Activated T-cell treated with anti-CD3 and anti-CD28 coated beads, Interleukin-2, amount 50 U/mL, for 24 hours (primary cell): ENCODE measurements at regions not wholly inside any gene's neighbourhood (a gene's known extent, or its start where the extent isn't known, plus 50 kb on each side); places are given as distances from the start of the nearest gene placed in this dataset.
"Not testable (repeated sequence)": the region's sequence is repeated elsewhere in the genome, so short reads cannot be mapped to it uniquely, and the experiment has no call there.

ENCODE experiments used
- DNase-seq: peaks from one replicate; pipeline ENCODE4 v3.0.0-alpha.2; 2020
- H3K27ac Mint-ChIP-seq: 2 replicates; pipeline ENCODE4 v1.8.0; 2020; ENCODE audit warnings: mild to moderate bottlenecking, mixed read lengths
- H3K27me3 Mint-ChIP-seq: 2 replicates; pipeline ENCODE4 v1.8.0; 2020; ENCODE audit warnings: mixed read lengths
- H3K36me3 Mint-ChIP-seq: 2 replicates; pipeline ENCODE4 v1.8.0; 2020; ENCODE audit warnings: low read depth, mixed read lengths
- H3K4me1 Mint-ChIP-seq: 2 replicates; pipeline ENCODE4 v1.8.0; 2020; ENCODE audit warnings: low read depth, mixed read lengths
- H3K4me3 Mint-ChIP-seq: 2 replicates; pipeline ENCODE4 v1.8.0; 2020; ENCODE audit warnings: mild to moderate bottlenecking, moderate library complexity, mixed read lengths
- H3K9me3 Mint-ChIP-seq: 2 replicates; pipeline ENCODE4 v1.8.0; 2020; ENCODE audit warnings: mixed read lengths

DNA sequence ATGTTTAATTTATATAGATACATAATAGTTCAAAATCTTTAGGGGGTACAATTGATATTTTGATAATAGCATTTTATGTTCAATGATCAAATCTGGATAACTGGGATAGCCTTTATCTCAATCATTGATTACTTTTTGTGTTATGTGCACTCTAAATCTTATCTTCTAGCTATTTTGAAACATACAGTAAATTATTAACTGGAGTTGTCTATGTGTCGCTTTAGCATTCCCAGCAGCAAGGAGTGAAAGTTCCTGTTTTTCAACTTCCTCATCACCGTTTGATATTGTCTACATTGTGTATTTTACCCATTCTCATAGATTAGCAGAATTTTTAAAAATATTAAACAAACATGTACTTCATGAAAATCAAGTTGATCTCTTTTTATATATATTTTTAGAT is 1207.4 kb downstream of the TMEM121 start:
- H3K27ac Mint-ChIP-seq = no peak overlapping the region
- no peak overlapping the region for H3K4me3 Mint-ChIP-seq
- H3K36me3 Mint-ChIP-seq = no peaks in the 10 kb centered on the region
- DNase-seq = no peak
- H3K4me1 Mint-ChIP-seq = peaks cover 40% of the 10 kb centered on the region
- H3K9me3 Mint-ChIP-seq = no peaks in the 10 kb centered on the region
- no peaks in the 10 kb centered on the region for H3K27me3 Mint-ChIP-seq

DNA sequence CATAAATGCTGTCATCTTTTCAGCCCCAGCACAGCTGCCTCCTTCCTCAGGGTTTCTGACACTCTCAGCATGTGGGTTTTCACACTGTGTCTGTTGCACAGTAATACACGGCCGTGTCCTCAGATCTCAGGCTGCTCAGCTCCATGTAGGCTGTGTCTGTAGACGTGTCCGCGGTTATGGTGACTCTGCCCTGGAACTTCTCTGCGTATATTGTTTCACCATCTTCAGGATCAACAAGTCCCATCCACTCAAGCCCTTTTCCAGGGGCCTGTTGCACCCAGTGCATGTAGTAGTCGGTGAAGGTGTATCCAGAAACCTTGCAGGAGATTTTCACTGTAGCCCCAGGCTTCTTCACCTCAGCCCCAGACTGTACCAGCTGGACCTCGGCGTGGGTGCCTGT is 1210.6 kb downstream of the TMEM121 start:
- Mint-ChIP-seq H3K4me1 (peaks cover 46% of the 10 kb centered on the region), H3K27ac (peak overlapping the region; percentile 72), H3K36me3 (no peaks in the 10 kb centered on the region), H3K4me3 (peak overlapping the region; percentile 34), H3K27me3 (no peaks in the 10 kb centered on the region), H3K9me3 (no peaks in the 10 kb centered on the region)
- DNase-seq = peak; percentile 53

DNA sequence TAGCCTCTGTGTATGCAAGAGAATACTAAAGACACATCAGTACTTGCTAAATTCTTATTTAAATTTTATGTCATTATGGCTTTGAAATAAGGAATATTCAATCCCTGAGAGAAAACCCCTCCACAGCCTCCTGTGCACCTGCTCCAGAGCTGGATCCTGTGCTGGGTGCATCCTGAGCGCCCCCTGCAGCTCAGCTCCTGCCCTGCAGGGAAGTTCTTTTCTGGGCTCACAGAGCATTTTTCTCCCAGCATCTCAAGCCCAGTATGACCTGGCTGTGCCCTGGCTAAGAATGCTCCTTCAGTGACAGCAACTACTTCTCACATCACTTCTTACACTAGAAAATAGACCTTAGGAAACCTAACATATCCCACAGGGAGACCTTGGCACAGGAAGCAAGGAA is 1211.7 kb downstream of the TMEM121 start:
- Mint-ChIP-seq H3K36me3 (no peaks in the 10 kb centered on the region), H3K9me3 (no peaks in the 10 kb centered on the region), H3K27ac (no peak overlapping the region), H3K27me3 (no peaks in the 10 kb centered on the region), H3K4me3 (no peak overlapping the region), H3K4me1 (peaks cover 50% of the 10 kb centered on the region)
- DNase-seq = peak; percentile 67

DNA sequence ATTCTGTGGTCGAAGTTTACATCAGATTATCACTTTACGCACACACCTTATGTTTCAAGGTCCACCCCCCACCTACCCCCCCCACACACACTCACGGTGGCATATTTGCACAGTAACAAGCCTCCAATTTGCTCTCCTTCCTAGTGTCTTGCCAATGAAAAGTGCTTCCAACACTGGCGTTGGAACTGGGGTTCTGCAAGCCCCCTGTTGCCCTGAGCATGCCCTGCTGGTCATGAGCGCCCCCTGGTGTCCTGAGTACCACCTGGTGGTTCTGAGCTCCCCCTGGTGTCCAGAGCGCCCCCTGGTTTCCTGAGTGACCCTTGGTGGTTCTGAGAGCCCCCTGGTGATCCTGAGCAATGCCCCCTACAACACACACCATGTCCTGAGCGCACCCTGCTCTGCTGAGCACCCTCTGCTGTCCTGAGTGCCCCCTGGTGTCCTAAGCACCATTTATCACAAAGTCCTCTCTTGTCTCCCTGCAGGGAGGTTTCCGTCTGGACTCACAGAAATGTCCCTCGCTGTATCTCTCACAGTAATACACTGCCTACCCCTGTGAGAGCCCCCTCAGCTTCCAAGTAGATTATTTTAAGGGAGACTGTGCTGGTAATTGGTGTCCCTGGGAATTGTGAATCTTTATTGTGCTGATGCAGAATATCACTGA is 1212.3 kb downstream of the TMEM121 start:
- not testable (repeated sequence) for H3K9me3 Mint-ChIP-seq, H3K27me3 Mint-ChIP-seq, H3K36me3 Mint-ChIP-seq, H3K27ac Mint-ChIP-seq, H3K4me3 Mint-ChIP-seq
- H3K4me1 Mint-ChIP-seq = peaks cover 50% of the 10 kb centered on the region
- DNase-seq = peak; percentile 49

GRCh38 chr14:106741086-106741827 is 1214.9 kb downstream of the TMEM121 start:
- H3K27ac Mint-ChIP-seq = peak overlapping the region; percentile 81
- H3K36me3 Mint-ChIP-seq, H3K9me3 Mint-ChIP-seq, H3K27me3 Mint-ChIP-seq, H3K4me3 Mint-ChIP-seq: not testable (repeated sequence)
- peaks cover 48% of the 10 kb centered on the region for H3K4me1 Mint-ChIP-seq
- DNase-seq = peak; percentile 87

- not testable (repeated sequence) for H3K9me3 Mint-ChIP-seq, H3K27ac Mint-ChIP-seq, H3K27me3 Mint-ChIP-seq, H3K36me3 Mint-ChIP-seq
- Mint-ChIP-seq H3K4me1 (peaks cover 28% of the 10 kb centered on the region), H3K4me3 (peak overlapping the region; percentile 20)
- peak; percentile 62 for DNase-seq
These were observed 1218.8 kb downstream of the TMEM121 start for GRCh38 chr14:106745016-106745767.

GRCh38 chr14:106750089-106750488 is 1223.7 kb downstream of the TMEM121 start:
- DNase-seq = not testable (repeated sequence)

GRCh38 chr14:106753751-106754150 is 1227.4 kb downstream of the TMEM121 start:
- H3K27ac Mint-ChIP-seq, H3K4me3 Mint-ChIP-seq, H3K27me3 Mint-ChIP-seq, H3K36me3 Mint-ChIP-seq, DNase-seq, H3K9me3 Mint-ChIP-seq: not testable (repeated sequence)
- H3K4me1 Mint-ChIP-seq = peaks cover 21% of the 10 kb centered on the region

More at GRCh38 chr14:106750089-106750488, 1223.7 kb downstream of the TMEM121 start:
- H3K4me1 Mint-ChIP-seq = peaks cover 14% of the 10 kb centered on the region
- H3K9me3 Mint-ChIP-seq, H3K4me3 Mint-ChIP-seq, H3K27me3 Mint-ChIP-seq, H3K36me3 Mint-ChIP-seq, H3K27ac Mint-ChIP-seq: not testable (repeated sequence)

GRCh38 chr14:106757444-106757843 is 1231.1 kb downstream of the TMEM121 start:
- not testable (repeated sequence) for H3K9me3 Mint-ChIP-seq, DNase-seq, H3K36me3 Mint-ChIP-seq, H3K4me3 Mint-ChIP-seq, H3K27me3 Mint-ChIP-seq
- H3K4me1 Mint-ChIP-seq = peaks cover 20% of the 10 kb centered on the region
- peak overlapping the region; percentile 65 for H3K27ac Mint-ChIP-seq

- peak; percentile 44 for DNase-seq
- not testable (repeated sequence) for H3K27me3 Mint-ChIP-seq, H3K36me3 Mint-ChIP-seq, H3K27ac Mint-ChIP-seq, H3K9me3 Mint-ChIP-seq, H3K4me3 Mint-ChIP-seq
- H3K4me1 Mint-ChIP-seq = peaks cover 41% of the 10 kb centered on the region
These were observed 1235.8 kb downstream of the TMEM121 start for GRCh38 chr14:106761886-106762816.

DNA sequence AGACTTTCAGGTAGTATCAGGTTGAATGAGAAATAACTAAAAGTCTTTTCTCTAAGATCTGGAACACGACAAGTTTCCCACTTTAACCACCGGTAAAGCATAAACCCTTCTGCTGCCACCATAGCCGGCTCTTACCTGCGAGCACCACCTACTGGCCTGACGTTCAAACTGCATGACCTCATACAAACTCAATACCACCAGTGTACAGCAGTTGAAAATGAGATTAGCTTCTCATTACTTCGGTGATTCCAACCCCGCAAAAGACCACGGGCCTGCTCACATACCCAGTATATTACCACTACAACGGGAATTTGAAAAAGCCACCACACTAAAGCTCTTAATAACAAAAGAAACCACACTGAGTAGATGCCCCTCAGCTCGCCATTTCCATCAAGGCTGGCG is 1238.6 kb downstream of the TMEM121 start:
- peak; percentile 61 for DNase-seq
- Mint-ChIP-seq H3K4me1 (peaks cover 47% of the 10 kb centered on the region), H3K27ac (peak overlapping the region; percentile 55)
- H3K27me3 Mint-ChIP-seq, H3K9me3 Mint-ChIP-seq, H3K4me3 Mint-ChIP-seq, H3K36me3 Mint-ChIP-seq: not testable (repeated sequence)

DNA sequence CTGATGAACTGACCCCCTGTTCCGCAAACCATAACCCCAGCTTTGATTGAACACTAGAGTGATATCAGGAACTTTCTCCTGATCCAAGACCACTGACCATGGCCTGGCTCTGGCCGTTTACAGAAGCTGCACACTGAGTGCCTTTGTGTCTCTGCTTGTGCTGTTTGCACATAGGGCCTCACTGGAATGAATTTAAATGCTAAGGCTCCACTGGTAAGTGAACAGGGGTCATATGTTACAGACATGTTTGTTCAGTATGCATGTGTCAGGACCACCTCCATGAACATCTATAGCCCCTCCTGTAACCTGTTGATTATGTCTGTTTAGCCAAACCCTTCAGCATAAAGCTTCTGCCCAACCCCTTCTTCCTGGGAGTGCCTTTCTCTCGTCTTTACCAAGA is 1239.8 kb downstream of the TMEM121 start:
- H3K36me3 Mint-ChIP-seq = no peaks in the 10 kb centered on the region
- no peaks in the 10 kb centered on the region for H3K9me3 Mint-ChIP-seq
- peak overlapping the region; percentile 64 for H3K27ac Mint-ChIP-seq
- no peak overlapping the region for H3K4me3 Mint-ChIP-seq
- no peaks in the 10 kb centered on the region for H3K27me3 Mint-ChIP-seq
- peaks cover 49% of the 10 kb centered on the region for H3K4me1 Mint-ChIP-seq
- no peak for DNase-seq

GRCh38 chr14:106766551-106767277 is 1240.3 kb downstream of the TMEM121 start:
- Mint-ChIP-seq H3K4me1 (peaks cover 50% of the 10 kb centered on the region), H3K27ac (peak overlapping the region; percentile 64)
- not testable (repeated sequence) for H3K9me3 Mint-ChIP-seq, H3K27me3 Mint-ChIP-seq, H3K4me3 Mint-ChIP-seq, H3K36me3 Mint-ChIP-seq
- DNase-seq = peak; percentile 73

- not testable (repeated sequence) for H3K36me3 Mint-ChIP-seq, H3K27me3 Mint-ChIP-seq, H3K9me3 Mint-ChIP-seq, H3K4me3 Mint-ChIP-seq, DNase-seq
- Mint-ChIP-seq H3K27ac (peak overlapping the region; percentile 51), H3K4me1 (peaks cover 48% of the 10 kb centered on the region)
These were observed 1241.8 kb downstream of the TMEM121 start for GRCh38 chr14:106768230-106768629.
